GM12864 (cell line): ENCODE measurements at regions not wholly inside any gene's neighbourhood (a gene's known extent, or its start where the extent isn't known, plus 50 kb on each side); places are given as distances from the start of the nearest gene placed in this dataset.
"Not testable (repeated sequence)": the region's sequence is repeated elsewhere in the genome, so short reads cannot be mapped to it uniquely, and the experiment has no call there.

Experiments used
- DNase-seq: peaks from one replicate; pipeline ENCODE4 v3.0.0-alpha.2; 2011; ENCODE audit warnings: low read depth
- H3K4me3 ChIP-seq: 2 replicates; pipeline ENCODE4 v1.5.1; 2011; ENCODE audit warnings: mild to moderate bottlenecking, low read depth, low read length, control low read depth
- CTCF ChIP-seq: IDR thresholded peaks from 2 replicates; pipeline ENCODE4 v1.5.1; 2011; ENCODE audit warnings: low read depth, mild to moderate bottlenecking, moderate library complexity, low read length, control low read depth, inconsistent platforms; ENCODE audit errors: missing control alignments

DNA sequence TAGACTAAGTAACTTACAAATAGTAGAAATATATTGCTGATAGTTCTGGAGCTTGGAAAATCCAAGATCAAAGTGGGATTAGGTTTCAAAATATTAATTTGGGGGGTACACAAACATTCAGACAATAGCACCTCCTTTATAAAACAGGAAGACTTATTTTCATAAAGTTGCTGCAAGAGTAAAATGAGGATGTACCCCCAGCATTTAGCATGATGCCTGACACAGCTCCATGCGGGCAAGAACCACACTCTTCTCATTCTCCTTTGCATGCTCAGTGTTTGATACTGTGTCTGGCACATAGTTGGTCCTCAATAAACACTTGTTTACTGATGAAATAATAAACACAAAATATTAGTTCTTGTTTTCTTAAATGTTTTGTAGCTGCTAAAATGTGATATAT lies 332.9 kb downstream of the TFAP2A start:
- H3K4me3 ChIP-seq = no peak overlapping the region
- TF ChIP-seq CTCF = no peak
- no peak for DNase-seq

DNA sequence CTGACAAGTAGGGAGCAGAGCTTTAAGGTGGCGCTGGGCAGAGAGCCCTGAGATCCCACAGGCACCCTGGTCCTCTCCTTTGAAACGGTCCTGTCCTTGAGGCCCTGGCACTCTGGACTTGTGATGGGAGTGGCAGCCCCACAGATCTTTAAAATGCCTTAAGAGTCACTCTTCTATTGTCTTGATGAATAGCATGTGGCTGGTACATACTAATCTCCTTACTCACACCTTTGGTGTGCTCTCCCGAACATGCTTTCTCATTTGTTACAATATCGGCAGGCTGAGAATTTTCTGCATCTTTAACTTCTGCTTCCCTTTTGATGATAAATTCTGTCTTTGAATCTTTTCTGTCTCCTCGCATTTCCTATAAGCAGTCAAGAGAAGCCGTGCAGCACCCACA lies 333.8 kb downstream of the TFAP2A start:
- no peak for DNase-seq
- TF ChIP-seq CTCF = no peak
- H3K4me3 ChIP-seq = no peak overlapping the region

DNA sequence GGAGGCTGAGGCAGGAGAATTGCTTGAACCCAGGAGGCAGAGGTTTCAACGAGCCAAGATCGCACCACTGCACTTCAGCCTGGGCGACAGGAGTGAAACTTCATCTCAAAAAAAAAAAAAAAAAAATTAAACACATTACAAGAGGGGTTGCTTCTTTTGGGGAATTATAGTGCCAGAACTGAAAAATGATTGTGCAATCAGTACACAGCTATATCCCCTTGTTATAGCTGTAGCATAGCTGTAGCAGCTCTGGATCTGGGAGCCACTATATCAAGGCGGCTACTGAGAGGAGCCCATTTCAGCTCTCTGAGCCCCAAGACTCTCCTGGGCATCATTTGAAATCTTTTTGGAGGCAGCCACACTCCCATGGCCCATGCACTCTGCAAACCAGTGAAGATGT lies 334.3 kb downstream of the TFAP2A start:
- no peak for TF ChIP-seq CTCF
- no peak for DNase-seq
- H3K4me3 ChIP-seq = no peak overlapping the region

DNA sequence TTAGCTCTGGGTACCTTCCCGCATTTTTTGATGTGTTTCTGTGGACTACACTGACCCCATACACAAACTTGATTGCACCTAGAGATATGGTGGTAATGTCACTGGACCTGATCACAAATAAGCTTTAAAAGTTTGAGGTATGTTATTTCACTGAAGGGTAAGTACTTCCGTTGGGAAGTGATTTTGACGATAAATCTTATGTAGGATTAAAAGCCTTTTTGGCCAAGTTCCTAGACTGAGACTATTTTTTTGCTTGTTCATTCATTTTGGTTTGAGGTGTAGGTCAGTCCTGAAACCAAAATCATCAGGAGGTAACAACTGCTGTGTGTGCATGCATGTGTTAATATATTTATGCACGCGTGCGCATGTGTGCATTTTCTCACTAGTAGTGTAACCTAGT lies 336.3 kb downstream of the TFAP2A start:
- no peak overlapping the region for H3K4me3 ChIP-seq
- DNase-seq = no peak
- TF ChIP-seq CTCF = no peak

GRCh38 chr6:10074726-10075125 lies 340.1 kb downstream of the TFAP2A start:
- DNase-seq, H3K4me3 ChIP-seq: not testable (repeated sequence)

DNA sequence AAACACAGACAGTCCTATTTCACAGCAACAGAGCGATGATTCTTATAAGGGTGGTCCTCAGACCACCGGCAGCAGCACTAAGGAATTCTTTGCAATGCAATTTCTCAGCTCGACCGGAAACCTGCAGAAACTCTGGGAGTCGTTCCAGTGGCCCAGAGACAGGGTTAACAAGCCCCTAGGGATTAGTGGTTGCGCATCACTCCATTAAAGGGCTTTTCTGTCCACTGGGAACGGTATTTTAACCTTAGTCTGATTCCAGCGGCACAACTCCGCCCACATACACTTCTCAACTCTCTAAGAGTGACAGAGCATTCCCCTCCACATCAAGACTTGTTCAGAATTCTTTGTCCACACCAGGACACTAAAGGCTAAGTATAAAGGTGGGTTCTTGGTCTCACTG lies 341.5 kb downstream of the TFAP2A start:
- TF ChIP-seq CTCF = no peak
- DNase-seq = no peak
- no peak overlapping the region for H3K4me3 ChIP-seq

- no peak for DNase-seq
- no peak for TF ChIP-seq CTCF
- H3K4me3 ChIP-seq = no peak overlapping the region
Observed at GRCh38 chr6:10071631-10072220, 343.1 kb downstream of the TFAP2A start.
